PC-9 (cell line): ENCODE measurements at regions not wholly inside any gene's neighbourhood (a gene's known extent, or its start where the extent isn't known, plus 50 kb on each side); places are given as distances from the start of the nearest gene placed in this dataset.

ENCODE experiments used
- CTCF ChIP-seq: fragments of 200-600 bp; sonication (generic); conservative IDR thresholded peaks from 2 replicates; pipeline ENCODE4 v1.6.1; 2017; ENCODE audit warnings: mixed run types, antibody characterized with exemption, mild to moderate bottlenecking, moderate library complexity
- EZH2 ChIP-seq: fragments of 200-600 bp; sonication (generic); IDR thresholded peaks from 2 replicates; pipeline ENCODE4 v1.8.0; 2017; ENCODE audit warnings: antibody characterized with exemption, low read depth

- TF ChIP-seq CTCF (no peak), EZH2 (no peak)
Observed at GRCh38 chr12:28936711-28937110, 212.4 kb upstream of the FAR2 start.
